VCaP (cell line): ENCODE measurements at regions not wholly inside any gene's neighbourhood (a gene's known extent, or its start where the extent isn't known, plus 50 kb on each side); places are given as distances from the start of the nearest gene placed in this dataset.
"Not testable (repeated sequence)": the region's sequence is repeated elsewhere in the genome, so short reads cannot be mapped to it uniquely, and the experiment has no call there.

ENCODE experiments used
- H3K27ac ChIP-seq: fragments of 450-650 bp; 2 replicates; pipeline ENCODE4 v1.5.1; 2017
- CTCF ChIP-seq: fragments of 450-650 bp; conservative IDR thresholded peaks from 2 replicates; pipeline ENCODE4 v1.5.1; 2017; ENCODE audit warnings: mild to moderate bottlenecking, moderate library complexity

- TF ChIP-seq CTCF, result no peak
- H3K27ac ChIP-seq, result no peak overlapping the region
These were observed 246.7 kb downstream of the HS3ST3B1 start for GRCh38 chr17:14547556-14547955.

GRCh38 chr17:14547016-14547415, 246.1 kb downstream of the HS3ST3B1 start:
- no peak overlapping the region for H3K27ac ChIP-seq
- TF ChIP-seq CTCF, result no peak

- no peak overlapping the region for H3K27ac ChIP-seq
- TF ChIP-seq CTCF, result no peak
These were observed 244.4 kb downstream of the HS3ST3B1 start for GRCh38 chr17:14545156-14545906.

- no peak overlapping the region for H3K27ac ChIP-seq
- no peak for TF ChIP-seq CTCF
These were observed 240.8 kb downstream of the HS3ST3B1 start for GRCh38 chr17:14541714-14542113.

GRCh38 chr17:14539801-14540200, 238.9 kb downstream of the HS3ST3B1 start:
- no peak overlapping the region for H3K27ac ChIP-seq
- no peak for TF ChIP-seq CTCF

GRCh38 chr17:14532242-14532641, 231.4 kb downstream of the HS3ST3B1 start:
- not testable (repeated sequence) for H3K27ac ChIP-seq

- H3K27ac ChIP-seq, result no peak overlapping the region
- TF ChIP-seq CTCF, result no peak
These were observed 224.9 kb downstream of the HS3ST3B1 start for GRCh38 chr17:14525551-14526455.
